IPS DF 6.9 (cell line): ENCODE measurements at regions not wholly inside any gene's neighbourhood (a gene's known extent, or its start where the extent isn't known, plus 50 kb on each side); places are given as distances from the start of the nearest gene placed in this dataset.

Experiments used
- DNase-seq: peaks from one replicate; pipeline ENCODE4 v3.0.0-alpha.2; 2013; ENCODE audit warnings: low read depth, low spot score
- H3K27ac ChIP-seq: one replicate; pipeline ENCODE4 v1.5.1; 2013; ENCODE audit warnings: low read length, control low read depth
- H3K27me3 ChIP-seq: 2 replicates; pipeline ENCODE4 v1.6.1; 2013; ENCODE audit warnings: mild to moderate bottlenecking, low read length; ENCODE audit not compliant: control insufficient read depth, insufficient read depth
- H3K36me3 ChIP-seq: 2 replicates; pipeline ENCODE4 v1.6.1; 2013; ENCODE audit warnings: low read length; ENCODE audit not compliant: control insufficient read depth, insufficient read depth
- H3K4me1 ChIP-seq: 2 replicates; pipeline ENCODE4 v1.6.1; 2013; ENCODE audit warnings: low read length; ENCODE audit not compliant: control insufficient read depth, insufficient read depth
- H3K4me3 ChIP-seq: 2 replicates; pipeline ENCODE4 v1.5.1; 2013; ENCODE audit warnings: mild to moderate bottlenecking, low read length
- H3K9me3 ChIP-seq: 2 replicates; pipeline ENCODE4 v1.6.1; 2013; ENCODE audit warnings: low read length, inconsistent platforms; ENCODE audit not compliant: control insufficient read depth, insufficient read depth
- WGBS: extraction: QIAGEN DNeasy Blood & Tissue Kit; methylation state at CpG from one replicate; pipeline ENCODE4 v1.1.7; 2013; ENCODE audit warnings: mixed read lengths, missing lambda C conversion rate; ENCODE audit not compliant: insufficient read length, insufficient coverage; 5-methylcytosine and 5-hydroxymethylcytosine counted together

GRCh38 chr16:50461400-50461760 lies 86.8 kb upstream of the NKD1 start:
- no peak overlapping the region for H3K4me3 ChIP-seq
- WGBS = no CpG with 5 or more reads among the region's 4 CpGs
- no peaks in the 10 kb centered on the region for H3K9me3 ChIP-seq
- H3K4me1 ChIP-seq = peaks cover 4% of the 10 kb centered on the region
- no peaks in the 10 kb centered on the region for H3K27me3 ChIP-seq
- DNase-seq = no peak
- H3K36me3 ChIP-seq = no peaks in the 10 kb centered on the region
- no peak overlapping the region for H3K27ac ChIP-seq

- Histone ChIP-seq H3K27me3 (no peaks in the 10 kb centered on the region), H3K27ac (no peak overlapping the region), H3K4me1 (peaks cover 4% of the 10 kb centered on the region), H3K36me3 (no peaks in the 10 kb centered on the region), H3K9me3 (no peaks in the 10 kb centered on the region), H3K4me3 (no peak overlapping the region)
- no peak for DNase-seq
- no CpG with 5 or more reads among the region's 16 CpGs for WGBS
Observed at GRCh38 chr16:50460538-50461399, 87.4 kb upstream of the NKD1 start.

GRCh38 chr16:50459496-50460080 lies 88.6 kb upstream of the NKD1 start:
- no peak overlapping the region for H3K27ac ChIP-seq
- WGBS = no CpG with 5 or more reads among the region's 13 CpGs
- H3K4me3 ChIP-seq = no peak overlapping the region
- no peaks in the 10 kb centered on the region for H3K9me3 ChIP-seq
- H3K4me1 ChIP-seq = peaks cover 4% of the 10 kb centered on the region
- no peaks in the 10 kb centered on the region for H3K36me3 ChIP-seq
- H3K27me3 ChIP-seq = no peaks in the 10 kb centered on the region
- no peak for DNase-seq

GRCh38 chr16:50458667-50459495 lies 89.3 kb upstream of the NKD1 start:
- Histone ChIP-seq H3K27me3 (no peaks in the 10 kb centered on the region), H3K27ac (no peak overlapping the region), H3K4me3 (no peak overlapping the region), H3K4me1 (peaks cover 4% of the 10 kb centered on the region), H3K36me3 (no peaks in the 10 kb centered on the region), H3K9me3 (no peaks in the 10 kb centered on the region)
- no peak for DNase-seq
- WGBS = no CpG with 5 or more reads among the region's 16 CpGs

GRCh38 chr16:50457979-50458491 lies 89.2 kb upstream of the BRD7 start:
- Histone ChIP-seq H3K4me1 (peaks cover 2% of the 10 kb centered on the region), H3K4me3 (no peak overlapping the region), H3K9me3 (no peaks in the 10 kb centered on the region), H3K36me3 (no peaks in the 10 kb centered on the region), H3K27ac (no peak overlapping the region), H3K27me3 (no peaks in the 10 kb centered on the region)
- WGBS = no CpG with 5 or more reads among the region's 5 CpGs
- DNase-seq = no peak

- no peaks in the 10 kb centered on the region; the same call in 1 of the 2 replicates for H3K4me1 ChIP-seq
- H3K27me3 ChIP-seq = no peaks in the 10 kb centered on the region
- H3K36me3 ChIP-seq = no peaks in the 10 kb centered on the region
- no peak overlapping the region for H3K4me3 ChIP-seq
- no peaks in the 10 kb centered on the region for H3K9me3 ChIP-seq
- no peak for DNase-seq
- no CpG with 5 or more reads among the region's 4 CpGs for WGBS
- H3K27ac ChIP-seq = no peak overlapping the region
Observed at GRCh38 chr16:50457423-50457822, 88.6 kb upstream of the BRD7 start.

- Histone ChIP-seq H3K27me3 (no peaks in the 10 kb centered on the region), H3K9me3 (no peaks in the 10 kb centered on the region), H3K4me3 (no peak overlapping the region), H3K36me3 (no peaks in the 10 kb centered on the region), H3K27ac (no peak overlapping the region), H3K4me1 (no peaks in the 10 kb centered on the region; the same call in 1 of the 2 replicates)
- no CpG with 5 or more reads among the region's 7 CpGs for WGBS
- no peak for DNase-seq
Observed at GRCh38 chr16:50455288-50455845, 86.6 kb upstream of the BRD7 start.

- Histone ChIP-seq H3K36me3 (no peaks in the 10 kb centered on the region), H3K9me3 (no peaks in the 10 kb centered on the region), H3K4me1 (peaks cover 2% of the 10 kb centered on the region; the same call in 1 of the 2 replicates), H3K4me3 (no peak overlapping the region), H3K27me3 (no peaks in the 10 kb centered on the region), H3K27ac (no peak overlapping the region)
- DNase-seq = no peak
- no CpG with 5 or more reads among the region's 7 CpGs for WGBS
Observed at GRCh38 chr16:50453446-50453845, 84.7 kb upstream of the BRD7 start.

GRCh38 chr16:50451951-50452508 lies 83.2 kb upstream of the BRD7 start:
- no peak overlapping the region for H3K4me3 ChIP-seq
- H3K4me1 ChIP-seq = peaks cover 2% of the 10 kb centered on the region; the same call in 1 of the 2 replicates
- H3K36me3 ChIP-seq = no peaks in the 10 kb centered on the region
- DNase-seq = no peak
- H3K9me3 ChIP-seq = no peaks in the 10 kb centered on the region
- no peaks in the 10 kb centered on the region for H3K27me3 ChIP-seq
- no peak overlapping the region for H3K27ac ChIP-seq
- WGBS = 100% methylated on average over 1 of the region's 7 CpGs

- no peak overlapping the region for H3K27ac ChIP-seq
- no peaks in the 10 kb centered on the region for H3K9me3 ChIP-seq
- no CpG with 5 or more reads among the region's 4 CpGs for WGBS
- H3K4me1 ChIP-seq = peaks cover 2% of the 10 kb centered on the region
- H3K36me3 ChIP-seq = no peaks in the 10 kb centered on the region
- no peak for DNase-seq
- H3K4me3 ChIP-seq = no peak overlapping the region
- H3K27me3 ChIP-seq = no peaks in the 10 kb centered on the region
Observed at GRCh38 chr16:50450957-50451356, 82.2 kb upstream of the BRD7 start.
